Motor neuron (in vitro differentiated cells): ENCODE measurements at regions not wholly inside any gene's neighbourhood (a gene's known extent, or its start where the extent isn't known, plus 50 kb on each side); places are given as distances from the start of the nearest gene placed in this dataset.
A peak's percentile ranks its signal among the peaks of the same experiment; 100 is the strongest.
"Not testable (repeated sequence)": the region's sequence is repeated elsewhere in the genome, so short reads cannot be mapped to it uniquely, and the experiment has no call there.

Source experiments
- ATAC-seq, 8 experiments: fragments of 200-7000 bp; cut with Tn5 transposase; replicated peaks in 6 of 8; 2 replicates each; pipeline ENCODE4 v1.8.0; 2021; ENCODE audit warnings: mild to moderate bottlenecking in 8 of 8, moderate library complexity in 8 of 8
- H3K27ac ChIP-seq, 2 donors: fragments of 250-450 bp; sonication (Bioruptor Pico); 2 replicates each; pipeline ENCODE4 v1.9.0; 2021; ENCODE audit warnings: antibody characterized with exemption in 2 of 2, mild to moderate bottlenecking in 2 of 2, moderate library complexity in 1 of 2
- H3K4me1 ChIP-seq, 2 donors: fragments of 250-450 bp; sonication (Bioruptor Pico); replicated peaks in 1 of 2; 2 replicates each; pipeline ENCODE4 v1.6.1; 2021; ENCODE audit warnings: antibody characterized with exemption in 2 of 2, mild to moderate bottlenecking in 2 of 2, moderate library complexity in 1 of 2
- H3K4me3 ChIP-seq, 5 donors: fragments of 250-450 bp; sonication (Bioruptor Pico); 2 replicates each; pipeline ENCODE4 v1.9.0; 2021; ENCODE audit warnings: antibody characterized with exemption in 5 of 5, mild to moderate bottlenecking in 5 of 5, moderate library complexity in 4 of 5
- WGBS, 10 experiments: fragments of 450-650 bp; shearing (Covaris generic); methylation state at CpG; one replicate each; pipeline ENCODE4 v1.0.0; 2022; 5-methylcytosine and 5-hydroxymethylcytosine counted together
- in situ Hi-C, 9 experiments: fragments of 400-800 bp; cut with MboI; loops; one replicate each; pipeline ENCODE4 v1.15.0; 2021; ENCODE audit warnings: low sequenced_read_pairs in 9 of 9, low pct_unique_long_range_greater_than_20kb in 2 of 9; ENCODE audit not compliant: unreplicated experiment in 9 of 9

DNA sequence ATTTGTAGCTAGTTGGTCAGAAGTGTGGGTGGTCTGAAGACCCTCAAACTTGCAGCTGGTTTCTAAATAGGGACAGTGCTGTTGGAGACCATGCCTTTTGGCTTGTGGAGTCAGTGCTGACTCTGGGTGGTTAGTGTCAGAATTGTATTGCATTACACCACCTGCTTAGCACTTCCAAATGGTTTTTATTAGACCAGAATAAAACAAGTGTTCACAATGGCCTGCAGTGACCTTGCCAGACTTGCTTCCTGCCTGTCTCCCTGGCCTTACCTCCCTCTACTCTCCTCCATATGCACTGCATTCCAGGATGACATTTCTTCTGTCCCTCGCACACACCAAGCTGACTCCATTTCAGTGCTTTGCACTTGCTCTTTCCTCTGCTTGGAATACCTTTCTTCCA is 72.7 kb upstream of the CNIH3 start:
- Histone ChIP-seq H3K4me1 (peaks cover 2 to 11% of the 10 kb centered on the region in 2 donors), H3K27ac (no peak overlapping the region)

GRCh38 chr1:224544346-224545110 is 71.6 kb upstream of the CNIH3 start:
- ATAC-seq: no peak
- WGBS, 10 experiments: 9 to 100% (median 82%) methylated on average over 1 to 6 of the region's 6 CpGs; no CpG with 5 or more reads in 1 of the 10 experiments
- Histone ChIP-seq H3K4me1 (peaks cover 2 to 11% of the 10 kb centered on the region in 2 donors), H3K27ac (no peak overlapping the region), H3K4me3 (no peak overlapping the region)
- in situ Hi-C loops: no loop called here

More for the DNA sequence above, 72.7 kb upstream of the CNIH3 start:
- no peak overlapping the region for H3K4me3 ChIP-seq
- WGBS, 10 experiments: 80 to 100% (median 88%) methylated on average over 1 of the region's 1 CpG; no CpG with 5 or more reads in 5 of the 10 experiments
- peak in 2 of 8 experiments; percentile 4 to 6 for ATAC-seq
- in situ Hi-C loops: no loop called here

- ATAC-seq: no peak
- no peak overlapping the region for H3K4me3 ChIP-seq
- H3K27ac ChIP-seq: no peak overlapping the region
- in situ Hi-C loops: no loop called here
- H3K4me1 ChIP-seq: peaks cover 2 to 11% of the 10 kb centered on the region in 2 donors
- WGBS, 10 experiments: 70 to 100% (median 85%) methylated on average over 1 to 4 of the region's 4 CpGs; no CpG with 5 or more reads in 3 of the 10 experiments
These were observed 70.5 kb upstream of the CNIH3 start for GRCh38 chr1:224545571-224545970.

DNA sequence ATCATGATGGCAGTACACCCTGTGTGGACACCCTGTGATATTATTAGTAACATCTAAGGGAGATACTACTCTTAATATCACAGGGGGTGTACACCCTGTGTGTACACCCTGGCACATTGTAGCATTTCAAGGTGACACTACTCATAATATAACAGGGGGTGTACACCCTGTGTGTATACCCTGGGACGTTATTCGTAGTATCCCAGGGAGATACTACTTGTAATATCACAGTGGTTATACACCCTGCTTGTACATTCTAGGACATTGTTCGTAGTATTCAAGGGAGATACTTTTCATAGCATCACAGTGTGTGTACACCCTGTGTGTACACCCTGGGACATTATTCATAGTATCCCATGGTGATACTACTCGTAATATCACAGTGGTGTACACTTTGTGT is 67.4 kb upstream of the CNIH3 start:
- H3K4me3 ChIP-seq: no peak overlapping the region
- no peak overlapping the region for H3K27ac ChIP-seq
- in situ Hi-C loops: no loop called here
- no peak for ATAC-seq
- WGBS, 10 experiments: 87 to 100% (median 91%) methylated on average over 2 to 4 of the region's 4 CpGs; no CpG with 5 or more reads in 2 of the 10 experiments
- no peaks in the 10 kb centered on the region for H3K4me1 ChIP-seq

GRCh38 chr1:224551189-224551588 is 64.9 kb upstream of the CNIH3 start:
- H3K4me3 ChIP-seq, ATAC-seq, H3K4me1 ChIP-seq, H3K27ac ChIP-seq, in situ Hi-C loops: not testable (repeated sequence)
- 57 to 100% (median 82%) methylated on average over 1 to 4 of the region's 4 CpGs; no CpG with 5 or more reads in 1 of the 10 experiments for WGBS, 10 experiments

DNA sequence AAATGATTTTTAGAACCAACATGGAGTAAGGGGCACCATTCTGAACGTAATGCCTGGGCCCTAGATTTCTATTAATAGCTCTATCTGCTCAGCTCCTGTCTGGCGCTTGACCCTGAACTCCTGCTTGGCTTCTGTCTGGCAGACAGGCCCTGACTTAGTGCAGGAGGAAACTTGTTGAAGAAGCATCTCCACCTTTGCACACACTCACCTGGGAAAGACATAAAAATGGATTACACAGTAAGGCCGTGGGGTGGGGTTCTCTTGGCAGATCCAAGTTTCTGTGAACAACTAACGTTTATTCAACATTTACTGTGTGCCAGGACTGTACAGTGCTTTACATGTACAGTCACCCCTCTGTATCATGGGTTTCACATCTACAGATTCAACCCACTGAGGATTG is 62.1 kb upstream of the CNIH3 start:
- peaks cover 5 to 8% of the 10 kb centered on the region in 2 donors for H3K4me1 ChIP-seq
- 8 to 100% (median 79%) methylated on average over 1 to 4 of the region's 4 CpGs; no CpG with 5 or more reads in 2 of the 10 experiments for WGBS, 10 experiments
- H3K4me3 ChIP-seq: no peak overlapping the region
- in situ Hi-C loops: no loop called here
- ATAC-seq: no peak
- H3K27ac ChIP-seq: no peak overlapping the region

DNA sequence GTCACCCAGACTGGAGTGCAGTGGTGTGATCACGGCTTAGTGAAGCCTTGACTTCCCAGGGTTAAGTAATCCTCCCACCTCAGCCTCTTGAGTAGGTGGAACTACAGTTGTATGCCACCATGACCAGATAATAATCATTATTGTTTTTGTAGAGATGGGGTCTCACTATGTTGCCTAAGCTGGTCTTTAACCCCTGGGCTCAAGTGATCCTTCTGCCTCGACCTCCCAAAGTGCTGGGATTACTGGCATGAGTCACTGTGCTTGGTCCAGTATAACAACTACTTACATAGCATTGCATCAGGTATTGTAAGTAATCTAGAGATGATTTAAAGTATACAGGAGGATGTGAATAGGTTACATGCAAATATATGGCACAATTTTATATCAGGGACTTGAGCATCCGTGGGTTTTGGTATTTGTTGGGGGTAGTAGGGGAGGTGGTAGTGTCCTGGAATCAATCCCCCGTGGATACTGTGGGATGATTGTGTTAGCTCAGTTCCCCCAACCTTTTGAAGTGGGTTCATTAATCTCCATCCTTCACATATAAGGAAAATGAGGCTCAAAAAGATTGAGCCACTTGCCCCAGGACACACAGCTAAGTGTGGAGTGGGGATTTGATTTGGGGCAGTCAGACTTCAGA is 61.4 kb upstream of the CNIH3 start:
- peak in 3 of 8 experiments; percentile 29 to 74 (median 39) for ATAC-seq
- Histone ChIP-seq H3K4me1 (peaks cover 5 to 8% of the 10 kb centered on the region in 2 donors), H3K27ac (no peak overlapping the region), H3K4me3 (no peak overlapping the region)
- WGBS, 10 experiments: 50 to 100% (median 73%) methylated on average over 1 to 4 of the region's 4 CpGs; no CpG with 5 or more reads in 1 of the 10 experiments
- in situ Hi-C loops: no loop called here

DNA sequence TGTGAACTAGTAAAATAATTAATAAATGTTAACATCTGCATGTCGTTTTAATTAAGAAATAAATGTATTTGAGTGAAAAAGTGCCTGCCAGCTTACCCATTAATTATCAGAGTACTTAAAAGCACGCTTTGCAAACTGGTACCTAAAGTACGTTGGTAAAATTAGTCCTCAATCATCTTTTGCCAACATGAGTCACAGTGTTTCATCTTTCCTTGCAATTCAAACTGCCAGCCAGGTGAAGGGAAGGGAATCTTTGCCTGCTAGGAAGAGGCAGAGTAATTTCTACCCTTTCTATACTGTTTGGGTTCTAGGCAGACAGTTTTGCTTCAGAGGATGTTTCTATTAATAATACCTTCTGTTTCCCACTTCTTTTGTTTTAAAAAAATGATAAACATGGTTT is 57.2 kb upstream of the CNIH3 start:
- 41 to 73% (median 57%) methylated on average over 2 to 3 of the region's 3 CpGs; no CpG with 5 or more reads in 1 of the 10 experiments for WGBS, 10 experiments
- in situ Hi-C loops: no loop called here
- no peak for ATAC-seq
- Histone ChIP-seq H3K4me3 (no peak overlapping the region), H3K4me1 (peaks cover 5 to 8% of the 10 kb centered on the region in 2 donors), H3K27ac (no peak overlapping the region)

GRCh38 chr1:224559981-224560728 is 56.0 kb upstream of the CNIH3 start:
- WGBS, 10 experiments: 40 to 85% (median 70%) methylated on average over 1 to 5 of the region's 5 CpGs; no CpG with 5 or more reads in 3 of the 10 experiments

DNA sequence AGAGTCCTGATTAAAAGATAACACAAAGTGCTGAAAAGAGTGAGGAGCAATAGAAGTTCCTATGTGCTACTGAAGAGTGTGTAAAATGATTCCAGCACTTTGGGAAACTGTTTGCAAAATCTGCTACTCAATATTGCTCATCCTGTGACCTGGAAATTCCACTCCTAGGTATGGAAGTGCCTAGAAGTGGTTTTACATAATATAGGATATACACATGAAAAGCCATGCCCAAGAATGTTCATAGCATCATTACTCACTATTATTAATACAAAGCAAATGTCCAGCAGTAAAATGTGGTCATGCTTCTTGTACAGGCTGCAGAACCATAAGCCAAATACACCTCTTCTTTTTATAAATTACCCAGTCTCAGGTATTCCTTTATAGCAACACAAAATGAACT is 53.2 kb upstream of the CNIH3 start:
- not testable (repeated sequence) for ATAC-seq

More at GRCh38 chr1:224559981-224560728, 56.0 kb upstream of the CNIH3 start:
- Histone ChIP-seq H3K27ac (no peak overlapping the region), H3K4me3 (no peak overlapping the region), H3K4me1 (peaks cover under 1% of the 10 kb centered on the region in 2 donors)
- in situ Hi-C loops: no loop called here
- ATAC-seq: no peak

GRCh38 chr1:224563666-224564065 is 52.5 kb upstream of the CNIH3 start:
- in situ Hi-C loops: no loop called here
- no peak overlapping the region for H3K27ac ChIP-seq

More for the DNA sequence above, 53.2 kb upstream of the CNIH3 start:
- H3K27ac ChIP-seq, in situ Hi-C loops, H3K4me3 ChIP-seq, H3K4me1 ChIP-seq: not testable (repeated sequence)

GRCh38 chr1:224564454-224565084 is 51.5 kb upstream of the CNIH3 start:
- no peak for ATAC-seq
- WGBS, 10 experiments: 68 to 100% (median 83%) methylated on average over 1 to 3 of the region's 3 CpGs; no CpG with 5 or more reads in 1 of the 10 experiments
- no peaks in the 10 kb centered on the region for H3K4me1 ChIP-seq
- no peak overlapping the region for H3K27ac ChIP-seq
- in situ Hi-C loops: no loop called here
- no peak overlapping the region for H3K4me3 ChIP-seq

More at GRCh38 chr1:224563666-224564065, 52.5 kb upstream of the CNIH3 start:
- 64 to 100% (median 100%) methylated on average over 1 of the region's 1 CpG; no CpG with 5 or more reads in 5 of the 10 experiments for WGBS, 10 experiments
- H3K4me1 ChIP-seq: no peaks in the 10 kb centered on the region
- no peak overlapping the region for H3K4me3 ChIP-seq
- no peak for ATAC-seq
